HL-60 (cell line): ENCODE measurements at regions not wholly inside any gene's neighbourhood (a gene's known extent, or its start where the extent isn't known, plus 50 kb on each side); places are given as distances from the start of the nearest gene placed in this dataset.

Source experiments
- CTCF ChIP-seq: IDR thresholded peaks from one replicate; pipeline ENCODE4 v1.5.1; 2011; ENCODE audit warnings: low read length, control low read depth, inconsistent platforms; ENCODE audit not compliant: insufficient read depth
- POLR2AphosphoS5 ChIP-seq: IDR thresholded peaks from 2 replicates; pipeline ENCODE4 v1.6.1; 2012; ENCODE audit warnings: low read depth

- TF ChIP-seq CTCF = no peak
- TF ChIP-seq POLR2AphosphoS5 = no peak
Measured at GRCh38 chr10:78777466-78777865, 291.3 kb upstream of the ZMIZ1 start.
